B cell (primary cell): ENCODE measurements at regions not wholly inside any gene's neighbourhood (a gene's known extent, or its start where the extent isn't known, plus 50 kb on each side); places are given as distances from the start of the nearest gene placed in this dataset.

Experiments
- ATAC-seq: fragments of 200-7000 bp; cut with Tn5 transposase; one replicate; pipeline ENCODE4 v1.10.0; 2021; ENCODE audit warnings: low read depth, mild to moderate bottlenecking, moderate number of reproducible peaks, moderate library complexity
- CTCF ChIA-PET: fragments of 350-600 bp; sonication (Branson Sonifier 250); formaldehyde crosslinking; loops from one replicate; lab custom pipeline; 2021; ENCODE audit warnings: antibody characterized with exemption, inconsistent platforms; lab: Charles Lee
- POLR2A ChIA-PET: fragments of 350-600 bp; sonication (Branson Sonifier 250); formaldehyde crosslinking; loops from one replicate; lab custom pipeline; 2021; ENCODE audit warnings: antibody characterized with exemption; lab: Charles Lee
- DNase-seq: peaks from one replicate; pipeline ENCODE4 v3.0.0; 2013
- H2AFZ ChIP-seq: 2 replicates; pipeline ENCODE4 v1.6.1; 2012; ENCODE audit warnings: mild to moderate bottlenecking, low read depth, low read length; ENCODE audit not compliant: insufficient read depth, poor library complexity, severe bottlenecking
- H3K27ac ChIP-seq, 2 donors: 1 replicate in 1 of 2; 2 replicates in 1 of 2; pipeline ENCODE4 v1.5.1; 2012 to 2013; ENCODE audit warnings: low read length in 2 of 2, mild to moderate bottlenecking in 2 of 2, moderate library complexity in 1 of 2
- H3K27me3 ChIP-seq, 4 experiments: fragments of 200-600 bp in 1 of 4; sonication (generic) in 1 of 4; replicated peaks in 1 of 4; 1 replicate in 2 of 4; 2 replicates in 2 of 4; pipeline versions ENCODE4 v1.6.1 to v1.7.0; 2013 to 2016; ENCODE audit warnings: low read length in 3 of 4, mild to moderate bottlenecking in 2 of 4, mixed read lengths in 1 of 4, moderate library complexity in 1 of 4; ENCODE audit not compliant: insufficient read depth in 4 of 4, control insufficient read depth in 3 of 4; ENCODE audit errors: control extremely low read depth in 1 of 4
- H3K36me3 ChIP-seq, 2 experiments: replicated peaks in 1 of 2; 1 replicate in 1 of 2; 2 replicates in 1 of 2; pipeline versions ENCODE4 v1.6.1 to v1.7.1; 2013; ENCODE audit warnings: low read length in 1 of 2; ENCODE audit not compliant: insufficient read depth in 2 of 2, control insufficient read depth in 1 of 2; ENCODE audit errors: control extremely low read depth in 1 of 2, extremely low read depth in 1 of 2
- H3K4me1 ChIP-seq, 2 donors: fragments of 200-600 bp in 1 of 2; sonication (generic) in 1 of 2; 1 replicate in 1 of 2; 2 replicates in 1 of 2; pipeline versions ENCODE4 v1.5.1 to v1.6.1; 2013 to 2017; ENCODE audit warnings: low read length in 2 of 2; ENCODE audit not compliant: control insufficient read depth in 2 of 2, insufficient read depth in 2 of 2
- H3K4me2 ChIP-seq: replicated peaks from 2 replicates; pipeline ENCODE3; 2012; ENCODE audit warnings: mild to moderate bottlenecking, low read depth, low read length; ENCODE audit not compliant: poor library complexity, severe bottlenecking
- H3K4me3 ChIP-seq, 5 experiments: fragments of 200-600 bp in 1 of 5; sonication (generic) in 1 of 5; 1 replicate in 3 of 5; 2 replicates in 2 of 5; pipeline versions ENCODE4 v1.5.1 to v1.7.0; 2011 to 2016; ENCODE audit warnings: low read length in 4 of 5, mild to moderate bottlenecking in 4 of 5, low read depth in 2 of 5, control low read depth in 1 of 5, moderate library complexity in 1 of 5; ENCODE audit not compliant: insufficient read depth in 1 of 5; ENCODE audit errors: control extremely low read depth in 1 of 5, extremely low read depth in 1 of 5
- H3K79me2 ChIP-seq: fragments of 200-600 bp; sonication (generic); one replicate; pipeline ENCODE4 v1.6.0; 2016; ENCODE audit warnings: low read length; ENCODE audit not compliant: control insufficient read depth, insufficient read depth
- H3K9ac ChIP-seq: fragments of 200-600 bp; sonication (generic); 2 replicates; pipeline ENCODE4 v1.6.1; 2017; ENCODE audit warnings: mild to moderate bottlenecking, low read length, moderate library complexity
- H3K9me3 ChIP-seq, 3 donors: one replicate each; pipeline versions ENCODE4 v1.6.1 to v1.7.1; 2013; ENCODE audit warnings: low read length in 2 of 3; ENCODE audit not compliant: control insufficient read depth in 2 of 3, insufficient read depth in 1 of 3; ENCODE audit errors: control extremely low read depth in 1 of 3
- H4K20me1 ChIP-seq: 2 replicates; pipeline ENCODE4 v1.6.0; 2012; ENCODE audit warnings: mild to moderate bottlenecking, low read length; ENCODE audit not compliant: insufficient read depth, control insufficient read depth, poor library complexity, severe bottlenecking
- H3K27ac Mint-ChIP-seq: one replicate; pipeline ENCODE4 v1.8.0; 2021; ENCODE audit warnings: mixed read lengths
- H3K27me3 Mint-ChIP-seq: one replicate; pipeline ENCODE4 v1.8.0; 2021; ENCODE audit warnings: mixed read lengths
- H3K4me1 Mint-ChIP-seq: one replicate; pipeline ENCODE4 v1.8.0; 2021; ENCODE audit warnings: mixed read lengths
- H3K4me3 Mint-ChIP-seq: one replicate; pipeline ENCODE4 v1.8.0; 2021; ENCODE audit warnings: mixed read lengths
- H3K9me3 Mint-ChIP-seq: one replicate; pipeline ENCODE4 v1.8.0; 2022; ENCODE audit warnings: mixed read lengths; ENCODE audit not compliant: insufficient read depth
- CTCF ChIP-seq: fragments of 200-600 bp; IDR thresholded peaks from one replicate; pipeline ENCODE4 v1.8.0; 2022; ENCODE audit warnings: antibody characterized with exemption, mild to moderate bottlenecking
- EZH2 ChIP-seq: IDR thresholded peaks from 2 replicates; pipeline ENCODE4 v1.6.1; 2012; ENCODE audit warnings: borderline replicate concordance, low read depth, mild to moderate bottlenecking, moderate library complexity, low read length; ENCODE audit not compliant: insufficient read depth, poor library complexity, severe bottlenecking
- WGBS: methylation state at CpG from one replicate; pipeline ENCODE4 v1.1.5; 2013; ENCODE audit warnings: missing lambda C conversion rate; ENCODE audit not compliant: insufficient coverage; 5-methylcytosine and 5-hydroxymethylcytosine counted together
- intact Hi-C: fragments of 100-400 bp; cut with micrococcal nuclease; formaldehyde crosslinking; loops from one replicate; pipeline ENCODE4 v1.10.0; 2022

GRCh38 chr2:67844024-67844540, 218.7 kb downstream of the C1D start:
- DNase-seq, result no peak
- H4K20me1 ChIP-seq, result no peaks in the 10 kb centered on the region
- H3K9ac ChIP-seq, result no peak overlapping the region
- H3K27ac ChIP-seq, result no peak overlapping the region
- ATAC-seq, result no peak
- no peaks in the 10 kb centered on the region for H3K4me1 ChIP-seq
- no peaks in the 10 kb centered on the region for H3K36me3 ChIP-seq
- Mint-ChIP-seq H3K4me3 (no peak overlapping the region), H3K27ac (no peak overlapping the region), H3K9me3 (no peaks in the 10 kb centered on the region), H3K4me1 (no peaks in the 10 kb centered on the region), H3K27me3 (peaks cover 31% of the 10 kb centered on the region)
- no peak overlapping the region for H3K4me2 ChIP-seq
- ChIA-PET CTCF (no interaction called here), POLR2A (no interaction called here)
- H2AFZ ChIP-seq, result no peak overlapping the region
- H3K4me3 ChIP-seq, result no peak overlapping the region
- intact Hi-C loops, result no loop called here
- WGBS, result 40% methylated on average over 1 of the region's 1 CpG
- H3K9me3 ChIP-seq, result no peaks in the 10 kb centered on the region
- TF ChIP-seq CTCF, result no peak
- TF ChIP-seq EZH2, result no peak
- H3K27me3 ChIP-seq, result peaks cover 0 to 8% (median 5%) of the 10 kb centered on the region in 4 experiments
- no peaks in the 10 kb centered on the region for H3K79me2 ChIP-seq

DNA sequence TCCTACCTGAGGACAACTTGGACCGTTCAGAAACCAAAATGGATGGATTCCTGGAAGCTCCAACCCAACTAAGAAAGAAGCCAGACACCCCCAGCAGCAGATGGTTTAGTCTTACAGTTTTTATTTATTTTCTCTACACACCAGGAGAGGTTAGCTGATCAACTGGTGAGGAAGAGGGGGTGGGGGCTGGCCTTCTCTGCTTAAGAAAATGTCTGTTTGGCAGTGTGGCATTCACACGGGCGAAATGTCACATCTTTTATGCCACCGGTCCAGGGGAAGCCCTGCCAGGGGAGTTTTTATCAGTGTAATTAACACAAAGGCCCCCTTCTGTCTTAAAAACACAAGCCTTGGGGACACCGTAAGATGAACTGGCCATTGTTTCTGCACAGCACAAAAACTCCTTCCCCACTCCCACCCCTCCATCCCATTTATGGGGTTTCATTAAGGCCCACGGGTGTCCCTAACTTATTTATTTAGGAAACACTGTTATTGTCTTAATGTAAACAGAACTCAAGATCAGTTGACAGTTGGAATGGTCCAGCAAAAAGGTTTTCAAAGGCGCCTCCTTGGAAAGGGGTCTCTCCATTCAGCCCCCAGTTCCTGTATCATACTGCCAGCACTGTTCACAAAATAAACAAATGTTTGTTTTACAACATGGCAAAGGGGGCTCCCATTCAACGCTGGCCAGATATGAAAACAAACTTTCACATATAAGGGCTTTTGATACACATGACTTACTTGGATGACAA, 217.0 kb downstream of the C1D start:
- no peak overlapping the region for H3K4me3 Mint-ChIP-seq
- no peaks in the 10 kb centered on the region for H3K9me3 Mint-ChIP-seq
- no peak overlapping the region for H3K4me2 ChIP-seq
- H3K79me2 ChIP-seq, result no peaks in the 10 kb centered on the region
- ATAC-seq (no peak), DNase-seq (no peak)
- H3K4me1 ChIP-seq, result no peaks in the 10 kb centered on the region
- H3K4me1 Mint-ChIP-seq, result no peaks in the 10 kb centered on the region
- peak overlapping the region; percentile 41 for H2AFZ ChIP-seq
- H3K27ac Mint-ChIP-seq, result no peak overlapping the region
- H3K27ac ChIP-seq, result no peak overlapping the region
- no peak overlapping the region for H3K4me3 ChIP-seq
- no peak overlapping the region for H3K9ac ChIP-seq
- peaks cover 0 to 11% (median 6%) of the 10 kb centered on the region in 4 experiments for H3K27me3 ChIP-seq
- H3K36me3 ChIP-seq, result no peaks in the 10 kb centered on the region
- ChIA-PET POLR2A (no interaction called here), CTCF (interaction anchor here (0.6 to 2.1 kb wide), 12 partner anchors 8 to 1418 kb away, joined by 3 to 8 read pairs (median 4); no protein-coding TSS in a partner anchor)
- H3K9me3 ChIP-seq, result no peaks in the 10 kb centered on the region
- TF ChIP-seq EZH2 (no peak), CTCF (no peak)
- H4K20me1 ChIP-seq, result no peaks in the 10 kb centered on the region
- intact Hi-C loops, result no loop called here
- peaks cover 39% of the 10 kb centered on the region for H3K27me3 Mint-ChIP-seq
- WGBS, result 96% methylated on average over 4 of the region's 8 CpGs
